Esophagus squamous epithelium (tissue), 5 donors: ENCODE measurements at regions not wholly inside any gene's neighbourhood (a gene's known extent, or its start where the extent isn't known, plus 50 kb on each side); places are given as distances from the start of the nearest gene placed in this dataset.

Source experiments
- DNase-seq: peaks from one replicate; lab custom pipeline; 2025; lab: John Stamatoyannopoulos, UW
- H3K27ac ChIP-seq, 4 donors: fragments of 200-600 bp; sonication (generic); one replicate each; pipeline ENCODE4 v1.5.1; 2016 to 2019; ENCODE audit warnings: mild to moderate bottlenecking in 1 of 4
- H3K27me3 ChIP-seq, 4 donors: fragments of 200-600 bp; sonication (generic); 1 replicate in 3 of 4; 2 replicates in 1 of 4; pipeline versions ENCODE4 v1.5.1 to v1.6.0; 2017 to 2021; ENCODE audit warnings: antibody characterized with exemption in 1 of 4
- H3K36me3 ChIP-seq, 3 donors: fragments of 200-600 bp; sonication (generic); one replicate each; pipeline ENCODE4 v1.5.1; 2016 to 2019
- H3K4me1 ChIP-seq, 3 donors: fragments of 200-600 bp; sonication (generic); one replicate each; pipeline ENCODE4 v1.5.1; 2017 to 2019
- H3K4me3 ChIP-seq, 4 donors: fragments of 200-600 bp; sonication (generic); 1 replicate in 3 of 4; 2 replicates in 1 of 4; pipeline ENCODE4 v1.5.1; 2016 to 2019; ENCODE audit warnings: mild to moderate bottlenecking in 2 of 4, moderate library complexity in 1 of 4
- H3K9me3 ChIP-seq, 3 donors: fragments of 200-600 bp; sonication (generic); one replicate each; pipeline ENCODE4 v1.5.1; 2016 to 2019
- POLR2A ChIP-seq, 4 donors: fragments of 450-650 bp; IDR thresholded peaks; one replicate each; pipeline ENCODE4 v1.6.1; 2017; ENCODE audit warnings: antibody characterized with exemption in 4 of 4, mild to moderate bottlenecking in 4 of 4, moderate library complexity in 3 of 4
- WGBS, 2 donors: methylation state at CpG; one replicate each; pipeline ENCODE4 v1.1.5; 2018; 5-methylcytosine and 5-hydroxymethylcytosine counted together
- intact Hi-C: fragments of 100-400 bp; cut with DNase I; formaldehyde crosslinking; loops from one replicate; pipeline ENCODE4 v1.15.0; 2022
- TF ChIP-seq, protein P1 (sequence below), 6 experiments: fragments of 450-650 bp in 4 of 6; fragments of 200-600 bp in 2 of 6; sonication (generic) in 2 of 6; IDR thresholded peaks; one replicate each; pipeline ENCODE4 v1.5.1; 2016 to 2019; ENCODE audit warnings: antibody characterized with exemption in 6 of 6, mild to moderate bottlenecking in 4 of 6, moderate library complexity in 4 of 6
- donor health status: DM: yes; HTN: yes; CAD: no.

DNA sequence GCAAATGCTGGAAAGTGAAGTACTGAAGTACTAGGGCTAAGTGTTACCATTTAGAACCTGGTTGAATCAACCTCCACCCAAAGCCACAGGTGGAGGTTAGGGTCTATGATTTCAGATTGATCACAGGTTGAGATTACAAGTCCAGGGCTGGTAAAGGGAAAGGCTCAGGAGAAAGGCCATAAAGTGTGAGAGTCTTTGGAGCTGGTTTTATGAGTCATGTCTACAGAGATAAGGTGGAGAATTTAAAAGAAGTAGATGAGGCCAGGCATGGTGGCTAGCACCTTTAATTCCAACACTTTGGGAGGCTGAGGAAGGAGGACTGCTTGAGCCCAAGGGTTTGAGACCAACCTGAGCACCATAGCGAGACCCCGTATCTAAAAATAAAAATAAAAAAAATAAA lies 221.7 kb upstream of the CDH11 start:
- WGBS, 2 donors, result 81 to 90% methylated on average over 2 of the region's 2 CpGs
- no peak for TF ChIP-seq POLR2A (IDR thresholded peaks at IDR 0.05)
- TF ChIP-seq, protein P1, sequence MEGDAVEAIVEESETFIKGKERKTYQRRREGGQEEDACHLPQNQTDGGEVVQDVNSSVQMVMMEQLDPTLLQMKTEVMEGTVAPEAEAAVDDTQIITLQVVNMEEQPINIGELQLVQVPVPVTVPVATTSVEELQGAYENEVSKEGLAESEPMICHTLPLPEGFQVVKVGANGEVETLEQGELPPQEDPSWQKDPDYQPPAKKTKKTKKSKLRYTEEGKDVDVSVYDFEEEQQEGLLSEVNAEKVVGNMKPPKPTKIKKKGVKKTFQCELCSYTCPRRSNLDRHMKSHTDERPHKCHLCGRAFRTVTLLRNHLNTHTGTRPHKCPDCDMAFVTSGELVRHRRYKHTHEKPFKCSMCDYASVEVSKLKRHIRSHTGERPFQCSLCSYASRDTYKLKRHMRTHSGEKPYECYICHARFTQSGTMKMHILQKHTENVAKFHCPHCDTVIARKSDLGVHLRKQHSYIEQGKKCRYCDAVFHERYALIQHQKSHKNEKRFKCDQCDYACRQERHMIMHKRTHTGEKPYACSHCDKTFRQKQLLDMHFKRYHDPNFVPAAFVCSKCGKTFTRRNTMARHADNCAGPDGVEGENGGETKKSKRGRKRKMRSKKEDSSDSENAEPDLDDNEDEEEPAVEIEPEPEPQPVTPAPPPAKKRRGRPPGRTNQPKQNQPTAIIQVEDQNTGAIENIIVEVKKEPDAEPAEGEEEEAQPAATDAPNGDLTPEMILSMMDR (IDR thresholded peaks at IDR 0.05), result no peak
- no peak for DNase-seq

DNA sequence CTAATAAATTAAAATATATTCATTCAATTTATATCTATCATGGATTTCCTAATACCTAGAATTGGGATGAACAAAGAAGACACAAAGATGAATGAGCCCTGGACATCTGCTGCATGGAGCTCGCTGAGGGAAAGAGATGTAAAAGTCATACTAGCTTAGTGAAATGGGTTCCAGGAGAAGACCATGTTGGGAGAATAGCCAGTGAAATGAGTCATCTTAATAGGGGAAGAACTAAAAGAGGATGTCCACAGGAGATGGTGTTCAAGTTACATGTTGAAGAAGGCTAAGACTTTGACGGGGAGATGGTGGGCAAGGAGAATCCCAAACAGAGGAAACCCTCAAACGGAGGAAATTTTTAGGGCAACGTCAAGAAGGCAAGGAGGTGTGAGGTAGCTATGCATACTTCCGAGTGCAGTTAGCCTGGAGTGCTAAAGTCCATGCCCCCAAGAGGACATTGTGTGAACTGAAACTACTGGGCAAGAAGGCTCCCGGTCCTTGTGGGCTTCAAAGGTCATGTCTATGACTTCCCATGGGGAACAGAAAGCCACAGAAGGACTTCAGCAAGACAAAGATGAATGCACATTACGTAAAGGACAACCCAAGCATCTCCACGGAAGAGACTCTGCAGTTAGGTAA lies 220.5 kb upstream of the CDH11 start:
- WGBS, 2 donors, result 76 to 82% methylated on average over 8 of the region's 8 CpGs
- TF ChIP-seq, protein P1 (IDR thresholded peaks at IDR 0.05), result no peak
- no peak for TF ChIP-seq POLR2A (IDR thresholded peaks at IDR 0.05)

More for the DNA sequence above, 221.7 kb upstream of the CDH11 start:
- intact Hi-C loops, result no loop called here
- Histone ChIP-seq H3K9me3 (no peaks in the 10 kb centered on the region), H3K36me3 (no peaks in the 10 kb centered on the region), H3K27me3 (no peaks in the 10 kb centered on the region), H3K4me3 (no peak overlapping the region), H3K27ac (no peak overlapping the region), H3K4me1 (no peaks in the 10 kb centered on the region)

DNA sequence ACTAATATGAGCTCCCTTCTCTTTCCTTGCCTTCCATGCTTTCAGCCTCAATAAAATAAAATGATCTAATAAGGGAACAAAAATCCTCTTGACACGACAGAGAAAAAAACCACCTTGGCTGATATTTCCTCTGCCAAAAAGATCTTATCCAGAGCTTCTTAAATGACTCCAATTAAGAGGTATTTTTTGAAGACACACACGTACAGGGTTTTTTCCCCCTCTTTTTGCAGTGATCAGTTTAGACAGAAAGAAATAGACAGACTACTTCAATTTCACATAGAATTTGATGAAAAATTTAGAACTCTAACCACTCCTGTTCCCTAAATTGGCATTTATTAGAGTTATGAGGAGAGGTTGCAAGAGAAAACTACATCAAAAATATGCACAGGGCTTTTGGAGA lies 217.2 kb upstream of the CDH11 start:
- H3K36me3 ChIP-seq, result no peaks in the 10 kb centered on the region
- H3K4me3 ChIP-seq, result no peak overlapping the region
- TF ChIP-seq POLR2A (IDR thresholded peaks at IDR 0.05), result no peak
- TF ChIP-seq, protein P1 (IDR thresholded peaks at IDR 0.05), result no peak
- no peak overlapping the region for H3K27ac ChIP-seq
- no peak for DNase-seq
- intact Hi-C loops, result no loop called here
- no peaks in the 10 kb centered on the region for H3K4me1 ChIP-seq
- no peaks in the 10 kb centered on the region for H3K27me3 ChIP-seq
- WGBS, 2 donors, result 31 to 47% methylated on average over 2 of the region's 2 CpGs
- no peaks in the 10 kb centered on the region for H3K9me3 ChIP-seq

More for the DNA sequence above, 220.5 kb upstream of the CDH11 start:
- no peaks in the 10 kb centered on the region for H3K27me3 ChIP-seq
- intact Hi-C loops, result no loop called here
- no peak for DNase-seq
- H3K27ac ChIP-seq, result no peak overlapping the region
- no peaks in the 10 kb centered on the region for H3K4me1 ChIP-seq
- no peaks in the 10 kb centered on the region for H3K36me3 ChIP-seq
- no peaks in the 10 kb centered on the region for H3K9me3 ChIP-seq
- no peak overlapping the region for H3K4me3 ChIP-seq

DNA sequence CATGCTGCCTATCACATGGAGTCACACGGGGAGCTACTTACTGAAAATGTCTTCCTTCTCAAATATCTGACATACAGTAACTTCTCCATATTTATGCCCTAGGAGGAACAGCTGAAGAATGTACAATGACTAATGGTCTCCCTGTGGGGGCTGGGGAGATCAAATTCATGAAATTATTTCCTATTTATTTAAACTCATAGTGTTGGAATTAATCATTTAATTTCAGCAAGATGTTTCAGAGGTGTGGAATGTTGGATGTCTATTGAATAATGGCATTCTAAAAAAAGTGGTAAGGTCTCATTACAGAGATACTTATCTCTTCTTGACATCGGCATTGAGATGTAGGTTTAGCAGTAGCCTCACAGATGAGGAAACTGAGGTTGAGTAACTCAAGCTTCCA lies 214.3 kb upstream of the CDH11 start:
- Histone ChIP-seq H3K27ac (no peak overlapping the region), H3K36me3 (no peaks in the 10 kb centered on the region), H3K27me3 (no peaks in the 10 kb centered on the region), H3K4me3 (no peak overlapping the region), H3K4me1 (no peaks in the 10 kb centered on the region), H3K9me3 (no peaks in the 10 kb centered on the region)
- intact Hi-C loops, result no loop called here
- no peak for DNase-seq
- no peak for TF ChIP-seq POLR2A (IDR thresholded peaks at IDR 0.05)
- TF ChIP-seq, protein P1 (IDR thresholded peaks at IDR 0.05), result no peak
- 66 to 78% methylated on average over 2 of the region's 2 CpGs for WGBS, 2 donors

DNA sequence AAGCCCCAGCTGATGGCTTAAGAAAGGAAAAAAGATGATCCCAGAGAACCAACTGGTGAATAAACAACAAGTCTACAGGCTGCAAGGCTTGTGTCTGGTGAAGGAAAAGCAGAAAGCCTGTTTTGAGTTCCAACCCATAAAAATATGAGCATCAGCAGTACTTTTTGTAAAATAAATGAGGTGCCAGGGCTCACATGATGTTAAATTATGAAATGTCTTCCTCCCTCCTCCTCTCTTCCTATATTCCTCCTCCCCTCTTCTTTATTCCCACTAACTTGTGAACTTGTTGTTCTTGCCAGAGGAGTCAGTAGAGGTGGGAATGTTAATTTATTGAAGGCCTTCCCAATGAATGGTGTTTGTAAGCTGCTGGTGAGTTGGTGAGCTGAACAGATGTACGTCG lies 212.2 kb upstream of the CDH11 start:
- intact Hi-C loops, result no loop called here
- TF ChIP-seq, protein P1 (IDR thresholded peaks at IDR 0.05), result no peak
- TF ChIP-seq POLR2A (IDR thresholded peaks at IDR 0.05), result no peak
- 89 to 100% methylated on average over 2 of the region's 2 CpGs for WGBS, 2 donors
- Histone ChIP-seq H3K27me3 (no peaks in the 10 kb centered on the region), H3K4me1 (no peaks in the 10 kb centered on the region), H3K27ac (no peak overlapping the region), H3K4me3 (no peak overlapping the region), H3K36me3 (no peaks in the 10 kb centered on the region), H3K9me3 (no peaks in the 10 kb centered on the region)
- no peak for DNase-seq
